ENCODE measurements at regions not wholly inside any gene's neighbourhood (a gene's known extent, or its start where the extent isn't known, plus 50 kb on each side); places are given as distances from the start of the nearest gene placed in this dataset.

GRCh38 chr4:184550476-184550875, 76.1 kb upstream of the IRF2 start:
- TF ChIP-seq POLR2AphosphoS5 (IDR thresholded peaks at IDR 0.05; ENCODE audit: low read depth) = no peak
- TF ChIP-seq, protein P1, sequence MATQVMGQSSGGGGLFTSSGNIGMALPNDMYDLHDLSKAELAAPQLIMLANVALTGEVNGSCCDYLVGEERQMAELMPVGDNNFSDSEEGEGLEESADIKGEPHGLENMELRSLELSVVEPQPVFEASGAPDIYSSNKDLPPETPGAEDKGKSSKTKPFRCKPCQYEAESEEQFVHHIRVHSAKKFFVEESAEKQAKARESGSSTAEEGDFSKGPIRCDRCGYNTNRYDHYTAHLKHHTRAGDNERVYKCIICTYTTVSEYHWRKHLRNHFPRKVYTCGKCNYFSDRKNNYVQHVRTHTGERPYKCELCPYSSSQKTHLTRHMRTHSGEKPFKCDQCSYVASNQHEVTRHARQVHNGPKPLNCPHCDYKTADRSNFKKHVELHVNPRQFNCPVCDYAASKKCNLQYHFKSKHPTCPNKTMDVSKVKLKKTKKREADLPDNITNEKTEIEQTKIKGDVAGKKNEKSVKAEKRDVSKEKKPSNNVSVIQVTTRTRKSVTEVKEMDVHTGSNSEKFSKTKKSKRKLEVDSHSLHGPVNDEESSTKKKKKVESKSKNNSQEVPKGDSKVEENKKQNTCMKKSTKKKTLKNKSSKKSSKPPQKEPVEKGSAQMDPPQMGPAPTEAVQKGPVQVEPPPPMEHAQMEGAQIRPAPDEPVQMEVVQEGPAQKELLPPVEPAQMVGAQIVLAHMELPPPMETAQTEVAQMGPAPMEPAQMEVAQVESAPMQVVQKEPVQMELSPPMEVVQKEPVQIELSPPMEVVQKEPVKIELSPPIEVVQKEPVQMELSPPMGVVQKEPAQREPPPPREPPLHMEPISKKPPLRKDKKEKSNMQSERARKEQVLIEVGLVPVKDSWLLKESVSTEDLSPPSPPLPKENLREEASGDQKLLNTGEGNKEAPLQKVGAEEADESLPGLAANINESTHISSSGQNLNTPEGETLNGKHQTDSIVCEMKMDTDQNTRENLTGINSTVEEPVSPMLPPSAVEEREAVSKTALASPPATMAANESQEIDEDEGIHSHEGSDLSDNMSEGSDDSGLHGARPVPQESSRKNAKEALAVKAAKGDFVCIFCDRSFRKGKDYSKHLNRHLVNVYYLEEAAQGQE (IDR thresholded peaks at IDR 0.05; ENCODE audit: insufficient replicate concordance, low read depth) = no peak
- TF ChIP-seq, protein P2, sequence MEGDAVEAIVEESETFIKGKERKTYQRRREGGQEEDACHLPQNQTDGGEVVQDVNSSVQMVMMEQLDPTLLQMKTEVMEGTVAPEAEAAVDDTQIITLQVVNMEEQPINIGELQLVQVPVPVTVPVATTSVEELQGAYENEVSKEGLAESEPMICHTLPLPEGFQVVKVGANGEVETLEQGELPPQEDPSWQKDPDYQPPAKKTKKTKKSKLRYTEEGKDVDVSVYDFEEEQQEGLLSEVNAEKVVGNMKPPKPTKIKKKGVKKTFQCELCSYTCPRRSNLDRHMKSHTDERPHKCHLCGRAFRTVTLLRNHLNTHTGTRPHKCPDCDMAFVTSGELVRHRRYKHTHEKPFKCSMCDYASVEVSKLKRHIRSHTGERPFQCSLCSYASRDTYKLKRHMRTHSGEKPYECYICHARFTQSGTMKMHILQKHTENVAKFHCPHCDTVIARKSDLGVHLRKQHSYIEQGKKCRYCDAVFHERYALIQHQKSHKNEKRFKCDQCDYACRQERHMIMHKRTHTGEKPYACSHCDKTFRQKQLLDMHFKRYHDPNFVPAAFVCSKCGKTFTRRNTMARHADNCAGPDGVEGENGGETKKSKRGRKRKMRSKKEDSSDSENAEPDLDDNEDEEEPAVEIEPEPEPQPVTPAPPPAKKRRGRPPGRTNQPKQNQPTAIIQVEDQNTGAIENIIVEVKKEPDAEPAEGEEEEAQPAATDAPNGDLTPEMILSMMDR (IDR thresholded peaks at IDR 0.05; ENCODE audit: insufficient read depth, low read length) = no peak
